ENCODE measurements at regions not wholly inside any gene's neighbourhood (a gene's known extent, or its start where the extent isn't known, plus 50 kb on each side); places are given as distances from the start of the nearest gene placed in this dataset.

DNA sequence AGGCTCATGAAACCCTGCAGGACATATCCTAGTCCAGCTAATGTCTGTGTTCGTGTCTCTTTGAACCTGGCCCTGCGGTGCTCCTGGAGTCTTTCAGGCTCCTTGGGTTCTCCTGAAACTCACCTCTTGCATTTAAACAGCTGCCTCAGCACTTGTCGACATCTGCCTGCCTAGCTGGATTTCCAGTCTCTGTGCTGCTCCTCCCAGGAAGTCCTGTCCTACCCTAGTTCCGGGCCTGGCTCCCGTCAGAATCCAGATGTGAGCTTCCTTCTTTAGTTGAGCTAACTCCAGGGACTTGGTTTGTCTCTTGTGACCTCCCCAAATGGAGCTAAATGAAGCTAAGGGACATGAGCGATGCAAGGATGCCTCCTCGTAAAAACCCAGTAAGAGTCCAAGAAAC, 155.2 kb upstream of the PIRT start:
- in situ Hi-C loops (cut with HindIII; ENCODE audit: low sequenced_read_pairs): no loop called here
- no peak for DNase-seq (ENCODE audit: low spot score)

DNA sequence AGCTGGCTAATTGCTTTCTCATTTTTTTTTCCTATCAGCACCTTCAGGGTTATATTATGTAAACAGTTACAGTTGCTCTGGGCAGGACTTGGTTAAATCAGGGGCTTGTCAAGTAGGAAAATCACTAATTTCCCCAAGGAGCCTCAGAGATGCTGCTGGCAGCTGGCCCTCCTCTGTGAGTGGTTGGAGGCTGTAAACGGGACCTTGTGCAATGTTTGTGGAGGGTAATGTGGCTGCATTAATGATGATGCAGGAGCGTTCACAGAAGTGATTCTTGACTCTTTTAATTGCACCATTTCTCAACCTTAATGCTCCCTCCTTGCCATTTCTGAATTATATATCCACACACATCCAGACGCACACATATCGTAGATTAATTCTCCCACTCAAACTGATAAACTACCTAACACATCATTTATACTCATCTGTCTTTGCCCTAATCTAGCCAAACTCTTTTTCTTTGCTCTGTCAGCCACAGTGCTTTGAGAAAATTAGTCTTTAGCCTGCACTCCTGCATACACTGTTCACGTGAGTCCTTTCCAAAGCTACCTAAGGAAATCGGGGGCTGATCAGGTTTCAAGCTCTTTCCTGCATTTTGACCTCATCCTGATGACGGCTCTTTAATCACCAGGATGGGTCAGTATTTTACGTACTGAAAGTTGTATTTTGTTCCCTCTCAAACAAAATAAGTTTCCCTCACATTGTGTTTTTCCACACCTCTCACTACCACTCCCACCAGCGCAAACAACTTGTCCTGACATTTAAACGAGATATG, 154.4 kb upstream of the PIRT start:
- in situ Hi-C loops (cut with HindIII; ENCODE audit: low sequenced_read_pairs): no loop called here
- DNase-seq (ENCODE audit: low spot score): no peak

DNA sequence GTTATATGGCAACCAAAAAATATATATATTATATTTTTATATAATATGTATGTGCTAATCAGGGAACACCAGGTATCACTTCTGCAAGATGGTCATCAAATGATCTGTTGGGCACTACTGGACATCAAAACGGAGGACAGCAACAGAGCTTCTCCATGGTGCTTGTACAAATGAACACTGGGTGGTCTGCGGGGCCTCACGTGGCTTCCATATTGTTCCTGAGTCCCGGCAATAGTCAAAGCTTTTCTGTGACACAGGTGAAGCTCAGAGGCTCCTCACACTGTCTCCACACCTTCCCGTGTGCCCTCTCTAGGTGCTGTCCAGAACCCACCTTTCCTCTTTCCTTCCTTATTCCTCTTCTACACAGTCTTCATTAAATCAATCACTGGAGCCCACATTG, 149.9 kb upstream of the PIRT start:
- in situ Hi-C loops (cut with HindIII; ENCODE audit: low sequenced_read_pairs): no loop called here
- DNase-seq (ENCODE audit: low spot score): no peak

DNA sequence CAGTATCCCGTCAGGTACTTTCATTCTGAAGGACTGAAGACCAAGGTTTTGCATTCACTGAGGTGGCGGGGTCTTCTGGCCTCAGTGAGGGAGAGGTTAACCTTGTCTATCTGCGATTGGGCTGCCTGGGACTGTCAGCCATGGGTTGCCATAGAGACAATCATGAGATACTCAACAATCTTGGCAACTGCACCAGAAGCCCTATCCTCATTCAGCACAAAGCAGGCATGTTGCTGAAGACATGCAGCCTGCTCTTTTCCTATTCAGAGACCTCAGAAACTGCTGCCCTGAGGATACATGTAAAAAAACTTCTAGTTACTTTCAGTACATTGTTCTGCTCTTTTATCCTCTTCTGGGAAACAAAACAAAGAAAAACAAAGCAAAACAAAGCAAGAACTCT, 146.3 kb upstream of the PIRT start:
- DNase-seq (ENCODE audit: low spot score): no peak
- in situ Hi-C loops (cut with HindIII; ENCODE audit: low sequenced_read_pairs): no loop called here

DNA sequence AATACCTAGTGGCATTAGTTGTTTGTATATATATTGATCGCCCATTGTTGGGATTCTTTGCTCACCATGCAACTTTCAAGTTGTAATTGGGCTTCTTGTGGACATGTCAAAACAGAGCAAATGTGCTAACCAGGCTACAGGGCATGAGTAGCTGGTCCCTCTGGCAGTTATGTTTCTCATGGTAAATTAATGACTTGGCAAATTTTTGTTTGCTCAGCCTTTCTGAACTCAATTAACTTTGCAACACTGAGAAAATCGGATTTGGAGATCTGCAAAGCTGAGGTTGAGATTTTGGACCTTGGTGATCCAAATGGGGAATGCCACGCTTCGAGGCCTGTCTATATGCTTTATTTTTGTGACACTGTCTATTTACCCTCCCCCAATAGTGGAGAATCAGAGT, 138.5 kb upstream of the PIRT start:
- no peak for DNase-seq (ENCODE audit: low spot score)
- in situ Hi-C loops (cut with HindIII; ENCODE audit: low sequenced_read_pairs): no loop called here

DNA sequence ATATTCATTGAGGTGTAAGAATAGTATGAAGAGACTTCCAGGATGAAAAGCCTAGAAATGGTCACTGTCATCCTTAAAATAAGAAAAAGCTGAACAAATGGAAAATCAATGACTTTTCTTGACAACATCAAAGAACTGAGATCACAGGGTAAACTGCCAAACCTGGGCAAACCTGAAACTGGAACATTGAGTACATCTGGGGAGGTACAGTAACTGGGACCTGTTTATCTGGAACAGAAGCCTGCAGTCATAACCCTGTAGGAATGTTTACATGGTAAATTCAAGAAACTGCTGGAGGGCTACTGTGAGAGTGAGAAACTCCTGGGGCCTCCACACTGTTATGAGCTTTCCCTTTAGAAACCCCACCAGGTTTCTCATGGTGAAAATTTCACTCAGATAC, 130.1 kb upstream of the PIRT start:
- DNase-seq (ENCODE audit: low spot score): no peak
- in situ Hi-C loops (cut with HindIII; ENCODE audit: low sequenced_read_pairs): no loop called here

DNA sequence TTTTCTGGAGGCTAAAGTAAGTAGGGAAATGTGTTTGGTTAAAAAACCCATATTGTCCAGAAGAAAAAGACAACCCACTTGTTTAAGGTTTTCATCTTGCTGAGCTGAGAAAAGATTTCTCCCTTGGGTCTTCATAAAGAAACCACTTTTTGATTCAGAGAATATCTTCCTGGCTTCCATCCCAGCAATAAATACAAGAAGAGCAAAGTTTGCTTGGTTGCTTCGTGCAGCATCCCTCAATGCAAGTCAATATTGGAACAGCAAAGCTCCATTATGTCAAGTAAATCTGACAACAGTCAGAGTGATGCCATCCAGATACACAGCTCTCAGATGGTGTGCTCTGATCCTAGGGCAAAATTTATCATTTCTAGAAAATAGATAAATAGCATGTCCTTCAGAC, 118.9 kb upstream of the PIRT start:
- in situ Hi-C loops (cut with HindIII; ENCODE audit: low sequenced_read_pairs): no loop called here
- no peak for DNase-seq (ENCODE audit: low spot score)

DNA sequence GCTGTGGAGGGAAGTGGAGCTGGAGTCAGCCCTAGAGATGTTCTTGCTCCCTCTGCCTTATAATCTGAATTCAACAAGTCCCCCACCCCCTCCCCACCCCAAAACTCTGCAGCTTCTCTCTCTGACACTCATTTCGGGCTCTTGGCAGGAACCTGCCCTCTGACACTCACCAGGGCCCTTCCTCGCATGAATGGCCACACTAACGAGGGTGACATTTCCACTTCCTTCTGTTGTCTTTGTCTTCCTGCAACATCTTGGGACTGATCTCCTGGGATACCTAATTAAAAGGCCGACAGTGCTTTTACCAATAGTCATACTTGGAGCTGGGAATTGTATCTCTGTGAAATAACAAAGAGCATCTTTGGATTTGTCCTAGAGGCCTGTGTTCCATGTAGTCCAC, 106.9 kb upstream of the PIRT start:
- no peak for DNase-seq (ENCODE audit: low spot score)
- in situ Hi-C loops (cut with HindIII; ENCODE audit: low sequenced_read_pairs): no loop called here

DNA sequence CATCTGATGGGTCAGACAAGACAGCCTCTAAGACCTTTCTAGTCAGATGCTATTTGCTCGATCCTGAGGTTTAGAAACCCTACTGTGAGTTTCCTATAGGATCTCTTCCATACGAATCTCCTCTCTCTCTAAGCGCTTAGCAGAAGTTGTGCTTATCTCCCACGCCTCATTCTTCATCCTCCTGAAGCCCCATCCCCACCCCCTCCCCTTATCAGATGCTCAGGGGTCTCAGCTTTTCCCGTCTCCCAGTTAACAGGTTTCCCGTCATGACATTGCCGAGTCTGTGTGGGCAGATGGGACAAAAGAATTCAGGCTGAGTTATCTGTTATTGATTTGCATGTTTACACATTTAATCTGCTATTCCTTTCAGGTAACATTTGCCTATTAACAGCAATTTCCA, 99.0 kb upstream of the PIRT start:
- DNase-seq (ENCODE audit: low spot score): no peak
- in situ Hi-C loops (cut with HindIII; ENCODE audit: low sequenced_read_pairs): no loop called here

DNA sequence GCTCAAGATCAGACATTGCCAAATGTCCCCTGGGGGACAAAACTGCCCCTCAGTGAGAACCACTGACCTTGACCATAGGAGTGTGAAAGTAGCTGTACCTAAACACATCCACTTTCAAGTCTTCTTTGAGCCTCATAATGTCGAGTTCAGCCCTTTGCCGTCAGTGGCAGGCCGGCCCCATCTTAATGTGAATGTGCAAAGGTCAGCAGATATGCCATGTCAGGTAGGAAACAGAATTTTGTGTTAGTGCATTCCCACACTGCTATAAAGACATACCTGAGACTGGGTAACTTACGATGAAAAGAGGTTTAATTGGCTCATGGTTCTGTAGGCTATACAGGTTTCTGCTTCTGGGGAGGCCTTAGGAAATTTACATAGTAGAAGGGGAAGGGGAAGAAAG, 95.1 kb upstream of the PIRT start:
- no peak for DNase-seq (ENCODE audit: low spot score)
- in situ Hi-C loops (cut with HindIII; ENCODE audit: low sequenced_read_pairs): no loop called here

DNA sequence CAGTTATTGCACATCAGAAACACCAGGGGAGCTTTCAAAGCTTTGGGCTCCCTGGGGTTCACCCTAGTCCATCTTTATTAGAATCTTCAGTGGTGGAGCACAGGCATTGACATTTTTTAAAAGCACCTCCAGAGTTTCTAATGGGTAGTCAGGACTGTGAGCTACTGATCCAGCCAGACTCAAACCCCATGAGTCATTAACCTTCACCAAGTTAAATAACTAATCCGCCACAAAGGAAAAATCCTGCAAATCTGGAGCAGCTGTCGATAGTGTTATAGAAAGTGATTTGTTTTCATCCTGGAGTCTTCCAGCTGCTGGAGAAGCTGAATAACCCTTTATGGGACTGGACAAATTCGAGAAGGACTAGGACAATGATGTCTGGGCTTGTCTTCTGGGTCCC, 93.2 kb upstream of the PIRT start:
- DNase-seq (ENCODE audit: low spot score): no peak
- in situ Hi-C loops (cut with HindIII; ENCODE audit: low sequenced_read_pairs): no loop called here

DNA sequence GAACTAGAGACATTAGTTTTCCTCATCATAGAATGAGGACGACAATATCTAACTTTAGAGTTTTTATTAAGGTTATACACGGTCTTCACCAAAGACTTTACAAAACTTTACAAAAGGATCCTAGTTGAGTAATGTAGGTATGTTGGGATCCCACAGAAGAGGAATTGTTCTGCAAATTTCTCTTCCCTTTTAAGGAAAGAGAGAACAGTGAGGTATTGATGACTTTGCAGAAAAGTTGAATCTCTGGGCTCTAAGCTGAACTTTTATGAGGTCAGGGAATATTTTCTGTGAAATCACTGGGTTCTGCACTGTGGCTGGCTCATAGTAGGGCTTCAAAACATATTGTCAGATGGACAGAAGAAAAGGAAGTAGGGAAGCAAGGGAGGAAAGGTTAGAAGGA, 89.8 kb upstream of the PIRT start:
- DNase-seq (ENCODE audit: low spot score): no peak
- in situ Hi-C loops (cut with HindIII; ENCODE audit: low sequenced_read_pairs): no loop called here

DNA sequence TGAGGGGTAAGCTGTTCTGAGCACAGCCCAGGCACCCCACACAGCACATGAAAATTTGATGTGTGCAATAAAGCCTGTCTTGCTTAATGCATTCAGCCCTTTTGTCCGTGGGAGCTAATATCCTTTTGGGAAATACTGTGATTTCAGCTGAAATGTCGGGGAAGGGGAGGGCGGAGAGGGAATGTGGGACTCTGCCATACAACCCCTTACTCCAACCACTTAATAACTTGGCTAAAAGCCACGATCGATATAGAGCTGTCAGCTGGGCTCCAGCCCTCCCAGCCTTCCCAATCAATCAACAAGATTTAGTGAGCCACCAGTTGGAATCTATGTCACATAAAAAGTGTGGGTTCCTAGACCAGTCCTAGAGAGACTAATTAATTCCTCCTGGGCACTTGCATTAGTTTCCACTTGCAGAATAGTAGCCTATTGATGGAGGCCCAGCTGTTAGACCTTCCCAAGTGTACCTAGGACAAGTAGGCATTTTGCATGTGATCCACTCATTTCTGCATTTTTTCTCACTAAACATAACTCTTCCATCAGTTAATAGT, 82.7 kb upstream of the PIRT start:
- no peak for DNase-seq (ENCODE audit: low spot score)
- in situ Hi-C loops (cut with HindIII; ENCODE audit: low sequenced_read_pairs): no loop called here

DNA sequence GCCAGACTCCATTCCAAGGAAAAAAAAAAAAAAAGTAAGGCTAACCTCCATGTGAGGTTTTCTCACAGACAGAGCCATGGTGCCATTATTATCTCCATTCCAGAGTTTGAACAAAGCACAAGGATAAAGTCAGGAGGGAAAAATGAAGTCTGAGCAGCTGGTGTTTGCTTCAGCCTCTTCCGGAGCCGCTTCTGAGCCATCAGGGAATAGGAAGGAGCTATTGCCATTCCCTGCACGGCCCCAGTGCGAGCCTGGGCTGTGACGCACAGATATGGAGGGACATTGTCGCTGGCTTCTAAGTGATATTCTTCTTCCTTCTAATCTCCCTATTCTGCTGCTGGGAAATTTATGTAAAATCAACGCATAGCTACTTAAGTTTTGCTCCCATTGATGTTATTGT, 69.5 kb upstream of the PIRT start:
- no peak for DNase-seq (ENCODE audit: low spot score)
- in situ Hi-C loops (cut with HindIII; ENCODE audit: low sequenced_read_pairs): no loop called here

DNA sequence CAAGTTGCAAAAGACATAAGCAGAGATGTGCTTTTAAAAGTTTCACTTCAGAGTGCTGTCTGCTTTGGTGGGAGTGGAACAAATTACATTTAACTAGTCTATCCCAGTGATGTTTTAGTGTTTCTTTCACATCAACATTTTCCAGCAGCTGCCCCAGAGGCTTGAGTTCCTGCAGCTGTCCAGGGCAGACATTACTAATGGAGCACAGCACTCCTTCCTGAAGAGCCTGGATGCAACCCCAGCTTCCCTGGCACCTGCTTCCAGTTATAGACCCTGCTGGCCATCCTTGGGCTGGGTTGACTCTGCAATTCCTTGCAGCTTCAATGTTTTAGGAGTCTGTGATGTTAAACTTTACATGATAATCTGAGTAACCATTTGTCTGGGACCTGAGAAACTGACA, 61.4 kb upstream of the PIRT start:
- in situ Hi-C loops (cut with HindIII; ENCODE audit: low sequenced_read_pairs): no loop called here
- no peak for DNase-seq (ENCODE audit: low spot score)

DNA sequence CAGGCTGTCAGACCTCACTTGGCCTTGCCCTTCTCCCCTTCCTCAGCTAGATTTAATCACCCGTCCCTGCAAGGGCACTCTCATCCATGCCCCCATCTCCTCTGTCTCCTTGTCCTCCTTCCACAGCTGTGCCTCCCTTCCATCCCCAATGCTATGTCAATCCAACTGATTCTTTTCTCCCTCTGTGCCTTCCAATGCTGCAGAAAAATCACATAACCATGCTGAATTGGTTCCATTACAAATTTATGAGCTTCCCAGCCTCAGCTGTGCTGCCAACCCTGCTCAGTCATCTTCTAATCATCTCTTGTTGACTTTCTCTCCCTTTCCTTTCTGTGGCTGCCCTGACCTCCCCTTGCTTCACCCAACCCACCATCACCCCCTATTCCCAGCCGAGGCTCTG, 56.3 kb upstream of the PIRT start:
- in situ Hi-C loops (cut with HindIII; ENCODE audit: low sequenced_read_pairs): no loop called here
- DNase-seq (ENCODE audit: low spot score): no peak

DNA sequence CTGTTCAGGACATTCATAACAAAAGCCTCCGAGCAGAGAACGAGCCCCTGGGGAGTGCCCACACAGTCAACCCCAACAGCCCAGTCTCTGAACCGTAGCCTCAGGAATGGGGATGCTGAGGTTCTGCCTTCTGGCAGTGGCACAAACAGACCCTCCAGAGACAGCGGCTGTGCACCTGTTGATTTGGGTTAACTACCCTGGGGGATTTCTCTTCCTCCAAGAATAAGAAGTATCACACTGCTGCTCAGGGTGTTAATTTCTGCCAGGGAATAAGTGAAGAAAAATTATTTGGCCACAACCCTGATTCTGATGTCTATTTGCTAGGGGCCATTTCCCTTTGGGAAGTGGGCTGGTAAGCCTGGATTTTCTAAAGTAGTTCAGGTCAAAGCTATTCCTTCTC, 51.0 kb upstream of the PIRT start:
- in situ Hi-C loops (cut with HindIII; ENCODE audit: low sequenced_read_pairs): no loop called here
- no peak for DNase-seq (ENCODE audit: low spot score)
